Brain pericyte (primary cell): ENCODE measurements at regions not wholly inside any gene's neighbourhood (a gene's known extent, or its start where the extent isn't known, plus 50 kb on each side); places are given as distances from the start of the nearest gene placed in this dataset.
A peak's percentile ranks its signal among the peaks of the same experiment; 100 is the strongest.

Source experiments
- DNase-seq: peaks from one replicate; pipeline ENCODE4 v3.0.0-alpha.2; 2012; ENCODE audit warnings: low read depth, low spot score

DNA sequence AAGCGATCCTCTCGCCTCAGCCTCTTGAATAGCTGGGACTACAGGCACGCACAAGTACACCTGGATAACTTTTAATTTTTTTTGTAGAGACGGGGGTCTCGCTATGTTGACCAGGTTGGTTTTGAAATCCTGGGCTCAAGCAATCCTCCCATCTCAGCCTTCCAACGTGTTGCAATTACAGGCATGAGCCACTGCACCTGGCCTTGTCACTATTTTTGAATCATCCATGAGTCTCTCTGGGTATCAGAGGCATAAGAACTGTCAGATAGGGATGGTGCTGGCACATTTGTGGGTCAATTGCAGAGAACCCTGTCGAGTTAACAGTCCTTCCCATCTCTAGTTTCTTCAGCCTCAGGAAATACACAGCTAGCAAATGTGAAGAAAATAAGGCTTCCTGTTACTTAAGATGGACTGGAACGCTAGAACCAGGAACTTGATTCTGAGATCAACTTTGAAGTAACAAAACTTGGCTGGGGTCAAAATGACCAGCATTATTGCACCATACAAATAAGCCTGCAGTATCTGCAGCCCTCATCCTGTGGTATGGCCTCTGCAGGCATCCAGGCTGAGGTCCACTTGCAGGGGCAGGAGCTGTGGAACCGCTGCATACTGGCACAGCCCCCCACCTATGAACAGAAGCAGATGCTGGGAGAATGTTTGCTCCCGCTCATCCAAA is 124.3 kb upstream of the GADD45A start:
- no peak for DNase-seq

DNA sequence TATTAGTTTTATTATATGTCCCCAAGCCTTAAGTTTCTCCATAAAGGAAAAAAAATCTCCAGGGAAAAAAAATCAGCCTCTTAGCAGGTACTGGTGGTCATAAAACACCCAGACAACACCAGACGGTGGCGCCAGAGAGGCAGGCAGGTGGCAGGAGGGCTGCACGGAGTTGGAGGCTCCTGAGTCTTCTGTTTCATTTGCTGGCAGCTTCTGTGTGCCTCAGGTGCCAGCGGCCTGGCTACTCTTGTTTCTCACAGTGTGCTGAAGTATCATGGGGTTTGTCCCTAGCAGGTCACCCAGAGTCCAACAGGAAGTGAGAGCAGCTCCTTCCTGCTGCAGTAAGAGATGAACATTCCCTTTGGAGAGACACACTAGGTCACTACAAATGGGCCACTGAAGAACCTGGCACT is 123.3 kb upstream of the GADD45A start:
- peak; percentile 59 for DNase-seq

DNA sequence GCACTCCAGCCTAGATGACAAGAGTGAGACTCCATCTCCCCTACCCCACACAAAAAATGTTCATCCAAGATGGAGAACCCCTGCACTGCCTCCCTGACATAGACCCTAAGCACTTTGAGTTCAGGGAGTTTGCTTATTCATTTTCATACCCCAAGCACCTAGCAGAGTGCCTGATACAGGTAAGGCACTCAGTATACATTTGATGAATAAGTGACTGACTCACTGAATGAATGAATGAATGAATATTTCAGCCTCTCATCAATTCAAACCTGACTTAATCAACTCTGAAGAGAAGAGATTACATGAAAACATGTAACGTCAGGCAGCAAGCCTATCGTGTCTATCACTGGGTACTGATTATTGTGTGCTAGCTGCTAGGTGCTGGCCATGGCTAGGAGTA is 121.3 kb upstream of the GADD45A start:
- no peak for DNase-seq

DNA sequence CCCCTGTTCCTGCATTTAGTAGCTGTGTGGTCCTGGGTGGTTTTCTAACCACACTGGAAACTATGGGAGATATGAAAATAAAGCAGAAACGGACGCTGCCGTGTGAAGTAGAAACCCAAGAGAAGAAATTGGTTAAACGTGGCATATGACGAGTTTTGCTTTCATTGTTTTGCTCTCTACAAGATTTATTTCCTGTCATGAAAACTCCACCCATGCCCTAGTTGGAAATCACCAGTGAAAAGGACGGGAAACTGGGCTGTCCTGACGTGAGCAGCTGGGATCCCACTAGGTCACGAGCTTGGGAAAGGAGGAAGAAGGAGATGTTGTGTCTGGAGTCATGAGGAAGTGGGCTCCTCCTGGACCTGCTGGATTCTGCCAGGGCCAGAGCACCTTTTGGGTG is 120.8 kb upstream of the GADD45A start:
- no peak for DNase-seq

DNA sequence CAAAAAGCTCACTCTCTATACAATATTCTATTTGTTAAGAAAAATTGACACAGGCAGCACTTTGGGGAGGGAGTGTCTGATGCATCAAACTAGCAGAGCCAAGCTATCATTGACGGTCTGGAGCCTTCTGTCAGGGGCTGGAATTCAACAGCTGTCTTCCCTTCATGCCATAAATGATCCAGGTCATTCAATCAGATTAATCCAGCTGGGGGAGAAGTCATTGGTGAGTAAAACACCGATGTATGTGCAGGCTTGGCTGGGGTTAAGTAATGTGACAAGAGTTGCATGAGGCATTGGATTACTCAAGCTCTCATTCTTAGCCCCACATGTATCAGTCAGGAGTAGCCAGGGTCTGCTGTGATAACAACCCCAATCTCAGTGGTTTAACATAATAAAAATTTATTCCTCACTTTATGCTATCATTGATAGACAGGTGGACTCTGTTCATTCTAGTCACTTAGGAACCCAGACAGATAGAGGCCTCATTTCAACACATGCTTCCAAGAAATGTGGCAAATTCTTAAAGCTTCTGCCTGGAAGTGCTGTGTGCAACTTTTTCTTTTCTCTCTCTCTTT is 118.1 kb upstream of the GADD45A start:
- no peak for DNase-seq

DNA sequence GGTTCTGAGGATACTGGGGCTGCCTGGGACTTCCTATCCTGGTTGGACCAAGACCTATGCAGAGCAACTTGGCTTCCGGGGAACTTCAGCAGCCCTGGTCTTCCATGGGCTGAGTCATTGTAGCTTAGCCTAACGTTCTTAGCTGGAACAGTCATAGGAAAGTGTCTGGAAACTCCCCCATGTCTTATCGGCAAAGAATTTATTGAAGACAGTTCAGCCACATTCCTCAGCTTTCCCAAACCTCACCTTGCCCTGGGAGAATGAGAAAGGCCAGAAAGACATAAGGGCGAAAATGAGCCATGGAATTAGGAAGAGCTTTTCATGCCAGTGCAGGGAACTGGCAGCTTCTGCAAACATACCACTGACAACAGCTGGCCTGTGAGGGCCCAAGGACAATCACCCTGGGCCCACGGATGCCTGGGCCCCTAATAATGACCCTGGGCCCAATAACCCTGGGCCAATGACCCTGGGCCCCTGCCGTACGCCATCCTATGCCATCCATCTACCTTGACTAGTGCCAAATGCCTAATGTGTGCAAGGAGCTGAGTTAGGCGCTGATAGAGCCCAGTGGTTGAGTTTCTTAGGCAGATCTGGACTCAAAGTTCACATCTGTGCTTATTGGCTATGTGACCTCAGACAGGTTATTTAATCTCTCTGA is 114.4 kb upstream of the GADD45A start:
- no peak for DNase-seq

DNA sequence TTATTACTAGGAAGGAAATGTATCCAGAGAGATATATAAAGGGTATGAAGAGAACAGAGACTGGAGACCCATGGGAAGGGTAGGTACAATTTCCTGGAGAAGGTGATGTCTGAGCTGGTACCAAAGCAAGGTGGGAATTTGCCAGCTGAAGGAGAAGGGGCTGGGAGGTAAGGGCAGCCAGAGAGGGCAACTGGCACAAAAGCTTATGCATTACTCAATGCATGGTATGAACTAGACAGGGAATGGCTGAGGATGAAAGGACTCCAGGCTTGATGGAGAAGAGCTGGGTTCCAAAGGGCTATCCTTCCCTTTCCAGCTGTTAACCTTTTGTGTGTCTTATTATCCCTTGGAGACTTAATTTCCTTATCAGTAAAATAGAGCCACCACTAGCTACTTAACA is 113.6 kb upstream of the GADD45A start:
- no peak for DNase-seq

DNA sequence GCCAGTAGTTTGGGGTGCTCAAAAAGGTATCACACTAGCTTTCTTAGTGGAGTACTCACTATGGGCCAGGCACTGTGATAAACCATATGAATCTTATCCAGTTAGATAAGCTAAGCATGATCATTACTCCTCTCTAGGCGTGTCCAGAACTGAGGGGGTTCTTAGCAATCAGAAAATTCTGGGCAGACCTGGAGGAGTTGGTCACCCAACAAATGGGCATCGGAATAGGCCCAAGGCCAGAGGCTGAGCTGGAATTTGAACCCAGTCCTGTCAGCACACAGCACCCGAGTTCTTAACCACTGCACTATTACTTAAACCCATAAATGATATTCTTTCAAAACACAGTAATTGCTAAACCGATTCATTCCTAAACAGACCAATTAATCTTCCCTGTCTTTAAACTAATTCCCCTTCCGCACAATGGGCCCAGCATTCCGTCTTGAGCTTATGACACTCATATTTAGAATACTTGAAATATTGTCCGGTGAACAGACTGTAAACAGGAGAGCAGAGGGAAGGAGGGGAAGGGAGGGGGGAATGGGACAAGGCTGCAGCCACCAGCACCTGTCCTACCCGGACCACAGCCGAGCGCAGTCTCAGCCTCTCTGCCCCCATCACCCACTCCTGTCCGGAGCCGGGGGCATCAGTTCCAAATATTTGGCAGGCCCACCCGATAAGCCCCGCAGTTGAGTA is 113.0 kb upstream of the GADD45A start:
- no peak for DNase-seq

DNA sequence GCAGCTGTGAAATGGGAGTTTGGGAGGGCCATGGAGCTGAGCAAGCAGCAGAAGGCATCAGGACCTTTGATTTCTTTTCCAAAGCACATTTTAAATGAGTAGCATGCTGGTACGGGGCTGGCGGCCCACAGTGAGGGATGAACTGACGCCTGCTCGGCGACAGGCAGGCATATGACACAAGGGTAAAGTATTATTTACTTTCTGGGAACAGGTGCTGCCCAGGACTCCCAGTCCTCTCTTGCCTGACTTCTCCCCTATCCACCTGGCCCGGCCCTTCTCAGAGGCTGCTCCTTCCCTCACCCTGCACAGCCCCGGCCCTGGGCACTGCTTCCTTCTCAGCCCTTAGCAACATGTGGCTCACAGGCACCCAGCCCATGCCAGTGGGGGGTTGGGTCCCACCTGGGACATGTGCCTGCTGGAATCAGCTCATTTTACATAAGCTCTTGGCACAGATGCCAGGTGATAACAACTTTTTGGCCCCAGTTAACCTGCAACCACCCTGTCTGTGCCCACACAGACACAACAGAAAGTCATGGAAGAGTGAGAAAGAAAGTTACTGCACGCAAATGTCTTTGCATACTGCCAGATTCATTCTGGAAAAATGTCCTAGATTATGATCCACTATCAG is 112.3 kb upstream of the GADD45A start:
- no peak for DNase-seq

DNA sequence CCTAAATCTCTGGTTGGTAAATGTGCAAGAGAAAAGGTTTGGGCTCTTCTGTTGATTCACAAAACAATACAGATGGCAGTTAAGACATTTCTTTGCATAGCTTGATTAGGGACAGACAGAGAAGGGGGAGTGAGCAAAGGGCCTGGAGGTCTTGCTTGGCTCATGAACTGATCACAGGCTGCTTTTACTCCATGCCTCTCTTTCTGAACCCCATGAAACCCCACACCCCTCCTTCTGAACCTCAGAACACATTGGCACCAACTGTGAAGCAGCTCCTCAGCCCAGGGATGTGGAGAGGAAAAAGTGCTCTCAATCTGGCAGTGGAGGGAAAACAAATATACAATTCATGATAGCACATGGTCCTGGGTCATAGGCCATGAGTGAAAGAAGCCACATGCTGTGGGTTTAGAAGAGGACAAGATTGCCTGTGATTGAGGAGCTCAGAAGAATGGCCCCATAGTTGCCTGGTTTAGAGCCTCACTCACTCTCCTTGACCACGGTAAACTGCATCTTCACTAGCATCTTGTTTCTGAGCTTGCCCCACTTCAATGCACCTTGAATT is 111.6 kb upstream of the GADD45A start:
- DNase-seq = peak; percentile 70

DNA sequence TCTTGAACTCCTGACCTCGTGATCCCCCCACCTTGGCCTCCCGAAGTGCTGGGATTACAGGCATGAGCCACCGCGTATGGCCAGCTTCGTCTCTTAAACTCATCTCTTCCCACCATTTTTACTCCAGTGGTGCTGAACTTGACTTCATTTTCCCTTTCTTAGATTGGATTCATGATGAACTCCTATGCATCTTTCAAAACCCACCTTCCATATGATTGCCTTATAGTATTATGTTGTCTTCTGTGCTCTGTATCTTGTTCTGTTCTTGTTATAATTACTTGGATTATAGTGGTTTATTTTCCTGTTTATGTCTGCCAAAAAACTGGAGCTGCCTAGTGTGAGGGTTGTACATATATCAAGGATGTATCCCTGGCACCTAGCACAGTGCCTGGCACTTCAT is 110.8 kb upstream of the GADD45A start:
- no peak for DNase-seq

DNA sequence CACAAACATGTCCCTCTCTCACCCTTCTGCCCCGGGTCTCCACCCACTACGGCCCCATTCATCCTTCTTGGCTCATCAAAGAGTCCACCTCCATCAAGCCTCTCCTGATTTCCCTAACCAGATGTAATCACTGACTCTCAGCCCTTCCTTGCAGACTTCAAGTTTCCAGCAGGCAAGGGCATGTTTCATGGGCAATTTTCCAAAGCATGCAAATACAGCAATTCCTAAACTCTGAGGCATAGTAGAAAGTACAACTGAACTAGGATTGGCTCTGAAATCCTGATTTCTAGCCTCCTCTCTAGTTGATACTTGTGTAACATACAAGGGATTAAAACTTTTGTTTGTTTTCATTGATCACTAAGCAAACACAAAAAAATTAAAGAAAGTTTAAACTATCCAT is 109.1 kb upstream of the GADD45A start:
- peak; percentile 61 for DNase-seq

DNA sequence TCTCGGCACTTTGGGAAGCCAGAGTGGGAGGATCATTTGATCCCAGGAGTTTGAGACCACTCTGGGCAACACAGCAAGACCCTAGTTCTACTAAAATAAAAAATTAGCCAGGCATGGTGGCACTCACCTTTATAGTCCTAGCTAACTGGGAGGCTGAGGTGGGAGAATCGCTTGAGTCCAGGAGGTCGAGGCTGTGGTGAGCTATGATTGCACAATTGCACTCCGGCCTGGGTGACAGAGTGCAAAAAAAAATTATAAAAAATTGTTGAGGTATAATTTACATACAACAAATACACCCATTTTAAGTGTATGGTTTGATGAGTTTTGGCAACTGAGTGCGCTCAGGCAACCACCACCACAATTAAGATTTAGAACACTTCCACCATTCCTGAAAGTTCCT is 108.5 kb upstream of the GADD45A start:
- no peak for DNase-seq

DNA sequence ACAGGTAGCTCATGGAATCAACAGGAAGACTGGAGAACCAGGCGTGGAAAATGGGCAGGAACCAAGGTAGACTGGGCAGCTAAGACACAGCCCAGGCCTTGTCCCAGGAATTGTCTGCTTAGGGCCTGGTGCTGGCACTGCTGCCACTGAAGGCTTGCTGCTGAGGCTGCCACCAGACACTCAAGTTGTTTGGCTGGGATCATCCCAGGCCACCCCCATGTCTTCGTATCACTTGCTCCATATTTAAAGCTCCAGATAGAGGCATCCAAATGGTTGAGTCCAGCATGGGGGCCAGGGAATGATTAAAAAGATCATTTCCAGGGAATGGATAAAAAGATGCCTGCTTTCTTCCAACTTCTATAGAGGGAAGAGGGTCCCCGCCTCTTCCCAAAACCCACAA is 107.4 kb upstream of the GADD45A start:
- no peak for DNase-seq

DNA sequence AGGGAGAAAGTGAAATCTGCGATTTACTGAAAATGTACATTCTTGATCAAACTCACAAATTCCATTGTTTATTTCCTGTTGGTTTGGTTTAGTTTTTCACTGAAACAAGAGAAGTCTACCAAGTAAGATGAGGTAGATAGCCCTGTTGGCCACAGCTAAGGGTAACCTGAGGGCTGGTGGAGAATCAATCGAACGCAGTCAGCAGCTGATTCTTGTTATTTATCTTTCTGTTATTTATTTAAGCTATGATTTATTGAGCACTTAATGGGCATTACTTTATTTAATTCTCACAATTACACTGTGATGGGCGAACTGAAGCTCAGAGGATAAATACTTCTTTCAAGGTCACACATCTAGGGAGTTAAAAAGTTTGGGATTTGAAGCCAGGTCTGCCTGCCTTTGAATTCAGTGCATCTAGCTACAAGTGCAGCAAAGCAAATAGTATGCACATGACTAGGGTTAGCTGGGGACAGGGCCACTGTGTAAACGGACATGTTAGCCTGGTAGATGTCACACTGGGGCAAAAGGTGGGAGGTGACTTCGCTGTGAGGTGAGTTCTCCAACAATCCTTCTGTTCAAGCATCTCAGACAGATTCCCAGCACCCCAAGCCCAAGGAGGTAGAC is 106.5 kb upstream of the GADD45A start:
- no peak for DNase-seq

DNA sequence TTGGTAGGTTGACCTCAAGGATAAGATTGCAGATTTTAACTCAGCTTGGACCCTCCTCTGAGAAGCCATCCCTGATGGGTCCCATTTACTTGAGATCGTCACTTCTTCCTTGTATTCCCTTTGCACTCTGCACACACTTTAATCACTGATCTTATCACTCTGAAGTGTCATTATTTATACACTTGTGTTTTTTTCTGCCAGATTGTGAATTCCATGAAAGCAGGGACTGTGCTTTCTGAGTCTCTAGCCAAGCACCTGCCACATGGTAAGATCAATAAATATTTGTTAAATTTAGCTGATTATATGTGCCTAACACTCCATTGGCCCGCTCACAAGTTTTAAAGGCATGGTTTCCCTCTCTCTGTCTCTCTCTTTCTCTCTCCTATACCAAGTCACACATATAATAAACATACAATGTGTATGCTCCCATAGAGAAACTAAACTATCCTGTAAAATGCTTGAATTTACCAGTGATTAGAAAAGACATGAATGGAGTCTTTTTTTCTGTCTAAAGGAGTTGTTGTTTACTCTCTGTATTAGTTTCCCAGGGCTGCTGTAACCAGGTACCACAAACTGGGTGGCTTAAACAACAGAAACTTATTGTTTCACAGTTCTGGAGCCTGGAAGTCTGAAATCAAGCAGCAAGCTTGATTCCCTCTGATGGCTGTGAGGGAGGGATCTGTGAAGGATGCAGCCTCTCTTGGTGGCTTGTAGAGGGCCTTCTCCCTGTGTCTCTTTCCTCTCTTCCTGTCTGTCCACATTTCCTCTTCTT is 105.2 kb upstream of the GADD45A start:
- no peak for DNase-seq

DNA sequence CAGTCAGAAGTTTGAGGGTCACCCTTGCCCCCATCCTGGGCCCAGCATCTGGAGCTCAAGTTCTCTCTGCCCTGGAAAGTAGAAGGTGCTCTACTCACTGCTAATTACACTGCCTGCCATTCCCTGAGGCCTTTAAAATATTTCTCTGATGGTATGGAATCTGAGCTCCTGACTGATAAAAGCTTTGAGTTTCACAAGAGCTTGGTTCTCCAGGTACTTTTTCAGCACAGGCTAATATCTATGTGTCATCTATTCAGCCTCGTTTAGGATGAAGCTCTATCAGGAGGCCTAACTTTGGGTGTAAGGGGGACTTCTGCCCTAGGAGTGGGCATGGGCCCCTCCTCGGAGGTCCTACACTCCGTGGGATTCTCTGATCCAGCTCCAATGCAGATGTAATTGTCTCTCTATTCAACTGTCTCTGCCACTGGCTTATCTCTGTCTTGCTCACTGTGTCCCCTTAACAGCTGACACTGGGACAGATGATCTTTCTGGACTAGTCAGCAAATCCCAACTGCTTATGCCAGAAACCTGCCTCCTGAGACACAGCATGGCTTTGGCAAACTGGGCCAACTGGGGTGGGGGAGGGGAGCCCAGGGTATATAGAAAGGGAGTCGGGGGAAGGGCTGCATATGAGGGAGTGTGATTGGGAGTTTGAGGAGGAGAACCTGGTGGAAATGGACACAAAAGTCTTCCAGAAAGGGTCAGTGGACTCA is 104.2 kb upstream of the GADD45A start:
- DNase-seq = no peak

DNA sequence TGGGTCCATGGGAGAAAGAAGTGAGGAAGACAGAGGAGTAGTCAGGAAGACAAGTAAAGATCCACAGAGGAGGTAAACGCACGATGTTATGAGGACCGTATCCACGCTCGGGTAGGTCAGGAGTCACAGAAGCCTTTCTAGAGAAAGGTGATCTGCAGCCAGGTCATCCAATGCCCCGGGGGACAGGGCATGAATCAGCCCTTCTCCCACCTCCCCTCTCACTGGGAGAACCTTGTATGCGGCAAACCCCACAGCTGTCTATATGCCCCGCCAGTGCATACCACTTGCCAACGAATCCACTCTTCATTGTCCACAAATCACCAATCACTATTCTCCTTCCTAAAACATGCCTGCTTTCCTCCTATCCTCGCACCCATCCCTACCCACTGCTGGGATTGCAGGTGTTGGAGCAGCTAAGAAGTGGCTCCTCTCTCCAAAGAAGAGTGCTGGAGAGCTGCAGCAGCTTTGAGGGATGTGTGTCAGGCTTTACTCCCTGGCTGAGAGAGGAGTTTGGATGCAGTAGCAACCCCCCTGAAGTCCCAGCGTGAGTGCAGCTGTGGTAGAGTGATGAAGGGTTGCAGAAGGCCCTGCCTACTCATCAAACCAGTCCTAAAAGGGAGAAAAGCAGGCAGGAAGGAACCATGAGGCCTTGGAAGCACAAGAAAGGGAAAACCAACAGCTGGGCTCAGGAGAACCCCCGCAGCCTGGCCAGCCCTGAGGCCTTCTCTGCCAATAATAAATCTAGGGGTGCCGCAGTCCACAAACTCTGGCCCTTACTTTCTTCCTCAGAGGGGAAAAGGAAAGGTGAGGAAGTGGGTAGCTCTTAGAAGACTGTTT is 102.2 kb upstream of the GADD45A start:
- DNase-seq = no peak

DNA sequence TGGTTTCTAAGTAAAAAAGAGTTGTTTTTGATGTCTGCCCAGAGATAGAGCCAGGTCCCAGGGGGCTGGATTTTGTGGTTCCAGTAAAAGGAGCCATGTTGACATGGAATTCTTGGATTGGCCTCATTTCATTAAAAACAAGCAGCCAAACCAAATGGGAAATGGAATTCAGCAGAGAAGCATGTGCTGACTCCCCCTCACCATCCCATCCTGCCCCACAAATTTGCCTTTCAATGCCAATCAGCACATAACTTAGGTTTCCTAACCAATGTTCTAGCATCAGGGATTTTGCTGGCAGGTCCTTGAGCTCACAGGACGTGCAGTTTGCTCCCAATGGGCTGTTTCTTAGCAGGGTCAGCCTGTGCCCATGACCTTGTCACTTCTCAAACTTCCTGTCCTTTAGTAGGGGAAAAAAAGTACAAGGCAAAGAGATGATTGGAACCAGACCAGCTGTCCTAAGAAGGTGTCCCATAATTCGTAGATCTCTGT is 101.5 kb upstream of the GADD45A start:
- no peak for DNase-seq
